ENCODE measurements at regions not wholly inside any gene's neighbourhood (a gene's known extent, or its start where the extent isn't known, plus 50 kb on each side); places are given as distances from the start of the nearest gene placed in this dataset.

- H3K4me2 ChIP-seq = no peak overlapping the region
These were observed 132.6 kb downstream of the C1D start for GRCh38 chr2:67930156-67930555.

DNA sequence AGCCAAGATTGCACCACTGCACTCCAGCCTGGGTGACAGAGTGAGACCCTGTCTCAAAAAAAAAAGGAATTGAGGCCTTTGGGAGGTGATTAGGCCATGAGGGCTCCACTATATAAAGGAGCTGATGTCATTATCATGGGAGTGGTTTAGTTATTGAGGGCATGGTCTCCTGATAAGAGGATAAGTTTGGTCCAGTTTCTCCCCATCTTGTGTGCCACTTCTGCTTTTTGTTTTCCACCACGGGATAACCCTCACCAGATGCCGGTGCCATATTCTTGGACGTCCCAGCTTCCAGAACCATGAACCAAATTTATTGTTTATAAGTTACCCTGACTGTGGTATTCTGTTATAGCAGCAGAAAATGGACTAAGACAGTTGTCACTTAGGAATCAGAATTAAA, 125.8 kb downstream of the C1D start:
- no peak overlapping the region for H3K4me2 ChIP-seq
- no peaks in the 10 kb centered on the region for H3K9me2 ChIP-seq (replicated peaks; ENCODE audit: insufficient read depth)
- TF ChIP-seq, protein P1, sequence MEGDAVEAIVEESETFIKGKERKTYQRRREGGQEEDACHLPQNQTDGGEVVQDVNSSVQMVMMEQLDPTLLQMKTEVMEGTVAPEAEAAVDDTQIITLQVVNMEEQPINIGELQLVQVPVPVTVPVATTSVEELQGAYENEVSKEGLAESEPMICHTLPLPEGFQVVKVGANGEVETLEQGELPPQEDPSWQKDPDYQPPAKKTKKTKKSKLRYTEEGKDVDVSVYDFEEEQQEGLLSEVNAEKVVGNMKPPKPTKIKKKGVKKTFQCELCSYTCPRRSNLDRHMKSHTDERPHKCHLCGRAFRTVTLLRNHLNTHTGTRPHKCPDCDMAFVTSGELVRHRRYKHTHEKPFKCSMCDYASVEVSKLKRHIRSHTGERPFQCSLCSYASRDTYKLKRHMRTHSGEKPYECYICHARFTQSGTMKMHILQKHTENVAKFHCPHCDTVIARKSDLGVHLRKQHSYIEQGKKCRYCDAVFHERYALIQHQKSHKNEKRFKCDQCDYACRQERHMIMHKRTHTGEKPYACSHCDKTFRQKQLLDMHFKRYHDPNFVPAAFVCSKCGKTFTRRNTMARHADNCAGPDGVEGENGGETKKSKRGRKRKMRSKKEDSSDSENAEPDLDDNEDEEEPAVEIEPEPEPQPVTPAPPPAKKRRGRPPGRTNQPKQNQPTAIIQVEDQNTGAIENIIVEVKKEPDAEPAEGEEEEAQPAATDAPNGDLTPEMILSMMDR (IDR thresholded peaks at IDR 0.05; ENCODE audit: poor library complexity) = no peak
- TF ChIP-seq EZH2 (IDR thresholded peaks at IDR 0.05; ENCODE audit: borderline replicate concordance) (no peak), EZH2phosphoT487 (IDR thresholded peaks at IDR 0.05; ENCODE audit: low read depth, severe bottlenecking, unreplicated experiment) (no peak)
- H3K4me1 ChIP-seq (ENCODE audit: insufficient read depth) = no peaks in the 10 kb centered on the region
- H3K27ac ChIP-seq = no peak overlapping the region
- no peaks in the 10 kb centered on the region for H3K27me3 ChIP-seq
- 97% methylated on average over 3 of the region's 3 CpGs for WGBS (ENCODE audit: low lambda C conversion rate, missing lambda C conversion rate)
- H3K36me3 ChIP-seq (replicated peaks; ENCODE audit: insufficient read depth, low read depth) = no peaks in the 10 kb centered on the region
- no peak overlapping the region for H3K4me3 ChIP-seq
- no peaks in the 10 kb centered on the region for H4K20me1 ChIP-seq (ENCODE audit: insufficient read depth, poor library complexity, severe bottlenecking)
- H2AFZ ChIP-seq = no peak overlapping the region
- no peaks in the 10 kb centered on the region for H3K79me2 ChIP-seq
- no peaks in the 10 kb centered on the region for H3K9me3 ChIP-seq (ENCODE audit: low read depth)
- no peak for DNase-seq (ENCODE audit: low spot score)

More at GRCh38 chr2:67930156-67930555, 132.6 kb downstream of the C1D start:
- no peaks in the 10 kb centered on the region for H4K20me1 ChIP-seq (ENCODE audit: insufficient read depth, poor library complexity, severe bottlenecking)
- no peak overlapping the region for H2AFZ ChIP-seq
- no peaks in the 10 kb centered on the region for H3K9me3 ChIP-seq (ENCODE audit: low read depth)
- TF ChIP-seq, protein P1 (IDR thresholded peaks at IDR 0.05; ENCODE audit: poor library complexity) = no peak
- no peak for TF ChIP-seq EZH2 (IDR thresholded peaks at IDR 0.05; ENCODE audit: borderline replicate concordance)
- TF ChIP-seq EZH2phosphoT487 (IDR thresholded peaks at IDR 0.05; ENCODE audit: low read depth, severe bottlenecking, unreplicated experiment) = no peak
- H3K9me2 ChIP-seq (replicated peaks; ENCODE audit: insufficient read depth) = no peaks in the 10 kb centered on the region
- no peaks in the 10 kb centered on the region for H3K79me2 ChIP-seq
- no peaks in the 10 kb centered on the region for H3K36me3 ChIP-seq (replicated peaks; ENCODE audit: insufficient read depth, low read depth)
- peaks cover 7% of the 10 kb centered on the region for H3K27me3 ChIP-seq
- H3K27ac ChIP-seq = no peak overlapping the region
- no peak for DNase-seq (ENCODE audit: low spot score)
- no peaks in the 10 kb centered on the region for H3K4me1 ChIP-seq (ENCODE audit: insufficient read depth)
- 63% methylated on average over 3 of the region's 3 CpGs for WGBS (ENCODE audit: low lambda C conversion rate, missing lambda C conversion rate)
- no peak overlapping the region for H3K4me3 ChIP-seq

DNA sequence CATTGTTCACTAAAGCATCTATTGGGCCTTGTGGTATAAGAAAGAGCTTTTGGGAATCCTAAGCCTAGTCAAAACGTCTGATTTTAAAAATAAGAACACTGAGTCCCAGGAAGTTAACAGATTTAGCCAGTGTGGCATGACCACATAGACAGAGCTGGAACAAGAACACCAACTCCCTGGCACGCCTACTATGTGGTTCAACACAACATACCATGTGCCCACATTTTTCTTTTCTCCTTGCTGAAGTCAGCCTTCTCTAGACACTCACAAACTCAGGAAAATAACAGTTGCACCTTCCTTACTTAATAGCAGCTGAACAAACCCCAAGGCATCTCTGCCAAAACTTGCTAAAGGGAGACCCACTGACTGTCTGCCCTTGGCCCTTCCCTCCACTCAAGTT, 124.8 kb downstream of the C1D start:
- no peaks in the 10 kb centered on the region for H3K27me3 ChIP-seq
- H2AFZ ChIP-seq = no peak overlapping the region
- H3K27ac ChIP-seq = no peak overlapping the region
- WGBS (ENCODE audit: low lambda C conversion rate, missing lambda C conversion rate) = 85% methylated on average over 2 of the region's 2 CpGs
- TF ChIP-seq EZH2 (IDR thresholded peaks at IDR 0.05; ENCODE audit: borderline replicate concordance) (no peak), EZH2phosphoT487 (IDR thresholded peaks at IDR 0.05; ENCODE audit: low read depth, severe bottlenecking, unreplicated experiment) (no peak)
- TF ChIP-seq, protein P1 (IDR thresholded peaks at IDR 0.05; ENCODE audit: poor library complexity) = no peak
- no peak overlapping the region for H3K4me2 ChIP-seq
- no peaks in the 10 kb centered on the region for H3K79me2 ChIP-seq
- no peaks in the 10 kb centered on the region for H3K9me3 ChIP-seq (ENCODE audit: low read depth)
- H3K9me2 ChIP-seq (replicated peaks; ENCODE audit: insufficient read depth) = no peaks in the 10 kb centered on the region
- H3K4me1 ChIP-seq (ENCODE audit: insufficient read depth) = no peaks in the 10 kb centered on the region
- H4K20me1 ChIP-seq (ENCODE audit: insufficient read depth, poor library complexity, severe bottlenecking) = no peaks in the 10 kb centered on the region
- no peak for DNase-seq (ENCODE audit: low spot score)
- no peaks in the 10 kb centered on the region for H3K36me3 ChIP-seq (replicated peaks; ENCODE audit: insufficient read depth, low read depth)
- no peak overlapping the region for H3K4me3 ChIP-seq

DNA sequence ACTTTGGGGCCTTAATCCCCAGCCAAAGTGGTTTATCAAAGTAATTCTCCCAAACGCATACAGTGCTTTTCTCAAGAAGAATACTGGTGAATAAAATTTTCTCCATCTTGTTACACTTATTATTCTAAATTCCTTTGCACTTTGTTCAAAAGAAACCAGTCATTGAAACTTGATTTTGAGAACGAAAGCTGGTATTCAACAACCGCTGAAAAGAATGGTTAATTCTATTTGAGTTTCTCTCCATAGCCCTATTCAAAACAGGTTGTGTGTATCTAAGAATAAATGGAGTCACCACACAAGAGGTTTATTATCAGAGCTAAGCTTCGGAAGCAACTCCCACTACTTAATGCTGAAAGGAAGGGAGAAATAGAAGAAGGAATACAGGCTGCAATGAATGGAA, 117.7 kb downstream of the C1D start:
- Histone ChIP-seq H3K27me3 (no peaks in the 10 kb centered on the region), H3K27ac (no peak overlapping the region), H3K9me2 (replicated peaks; ENCODE audit: insufficient read depth) (no peaks in the 10 kb centered on the region), H3K4me1 (ENCODE audit: insufficient read depth) (no peaks in the 10 kb centered on the region), H3K9me3 (ENCODE audit: low read depth) (no peaks in the 10 kb centered on the region), H3K79me2 (no peaks in the 10 kb centered on the region), H3K36me3 (replicated peaks; ENCODE audit: insufficient read depth, low read depth) (no peaks in the 10 kb centered on the region), H3K4me3 (no peak overlapping the region), H4K20me1 (ENCODE audit: insufficient read depth, poor library complexity, severe bottlenecking) (no peaks in the 10 kb centered on the region), H3K4me2 (no peak overlapping the region), H2AFZ (no peak overlapping the region)
- 71% methylated on average over 4 of the region's 4 CpGs for WGBS (ENCODE audit: low lambda C conversion rate, missing lambda C conversion rate)
- TF ChIP-seq, protein P1 (IDR thresholded peaks at IDR 0.05; ENCODE audit: poor library complexity) = no peak
- TF ChIP-seq EZH2phosphoT487 (IDR thresholded peaks at IDR 0.05; ENCODE audit: low read depth, severe bottlenecking, unreplicated experiment) = no peak
- no peak for TF ChIP-seq EZH2 (IDR thresholded peaks at IDR 0.05; ENCODE audit: borderline replicate concordance)
- DNase-seq (ENCODE audit: low spot score) = no peak

All from hepatocyte (in vitro differentiated cells).